NCI-H1105 (cell line): ENCODE measurements at regions not wholly inside any gene's neighbourhood (a gene's known extent, or its start where the extent isn't known, plus 50 kb on each side); places are given as distances from the start of the nearest gene placed in this dataset.

Experiments used
- DNase-seq: peaks from one replicate; lab custom pipeline; 2025; lab: John Stamatoyannopoulos, UW

- no peak for DNase-seq
Measured at GRCh38 chr3:6097556-6097955, 763.4 kb upstream of the GRM7 start.

- DNase-seq, result no peak
Measured at GRCh38 chr3:6098516-6099157, 762.3 kb upstream of the GRM7 start.

- no peak for DNase-seq
Measured at GRCh38 chr3:6099458-6100075, 761.3 kb upstream of the GRM7 start.

GRCh38 chr3:6105187-6105586, 755.7 kb upstream of the GRM7 start:
- DNase-seq, result no peak

GRCh38 chr3:6108957-6109356, 752.0 kb upstream of the GRM7 start:
- DNase-seq, result no peak

- no peak for DNase-seq
Measured at GRCh38 chr3:6110451-6110850, 750.5 kb upstream of the GRM7 start.

GRCh38 chr3:6112546-6112945, 748.4 kb upstream of the GRM7 start:
- DNase-seq, result no peak

GRCh38 chr3:6113338-6113737, 747.6 kb upstream of the GRM7 start:
- no peak for DNase-seq

GRCh38 chr3:6119367-6119766, 741.5 kb upstream of the GRM7 start:
- no peak for DNase-seq

GRCh38 chr3:6120786-6121185, 740.1 kb upstream of the GRM7 start:
- DNase-seq, result no peak

GRCh38 chr3:6124875-6125274, 736.0 kb upstream of the GRM7 start:
- no peak for DNase-seq

- DNase-seq, result no peak
Measured at GRCh38 chr3:6125520-6125919, 735.4 kb upstream of the GRM7 start.

GRCh38 chr3:6132684-6133432, 728.1 kb upstream of the GRM7 start:
- DNase-seq, result no peak

GRCh38 chr3:6142707-6143106, 718.2 kb upstream of the GRM7 start:
- no peak for DNase-seq

- no peak for DNase-seq
Measured at GRCh38 chr3:6147883-6148282, 713.0 kb upstream of the GRM7 start.

GRCh38 chr3:6155650-6156338, 705.1 kb upstream of the GRM7 start:
- no peak for DNase-seq

GRCh38 chr3:6165951-6166350, 695.0 kb upstream of the GRM7 start:
- DNase-seq, result no peak

- no peak for DNase-seq
Measured at GRCh38 chr3:6168256-6168655, 692.7 kb upstream of the GRM7 start.

- no peak for DNase-seq
Measured at GRCh38 chr3:6172871-6173642, 687.9 kb upstream of the GRM7 start.

- no peak for DNase-seq
Measured at GRCh38 chr3:6177417-6177816, 683.5 kb upstream of the GRM7 start.

GRCh38 chr3:6179761-6180160, 681.2 kb upstream of the GRM7 start:
- no peak for DNase-seq

GRCh38 chr3:6180171-6180570, 680.7 kb upstream of the GRM7 start:
- DNase-seq, result no peak
